Fibroblast of skin of abdomen (primary cell): ENCODE measurements at regions not wholly inside any gene's neighbourhood (a gene's known extent, or its start where the extent isn't known, plus 50 kb on each side); places are given as distances from the start of the nearest gene placed in this dataset.
"Not testable (repeated sequence)": the region's sequence is repeated elsewhere in the genome, so short reads cannot be mapped to it uniquely, and the experiment has no call there.

Experiments used
- DNase-seq: peaks from one replicate; pipeline ENCODE4 v3.0.0-alpha.2; 2013

GRCh38 chr6:16039892-16040627 is 88.8 kb upstream of the MYLIP start:
- DNase-seq: not testable (repeated sequence)

- DNase-seq: no peak
Measured at GRCh38 chr6:16038938-16039337, 89.9 kb upstream of the MYLIP start.

- DNase-seq: no peak
Measured at GRCh38 chr6:16035488-16036080, 93.3 kb upstream of the MYLIP start.

GRCh38 chr6:16033214-16033613 is 95.7 kb upstream of the MYLIP start:
- no peak for DNase-seq

DNA sequence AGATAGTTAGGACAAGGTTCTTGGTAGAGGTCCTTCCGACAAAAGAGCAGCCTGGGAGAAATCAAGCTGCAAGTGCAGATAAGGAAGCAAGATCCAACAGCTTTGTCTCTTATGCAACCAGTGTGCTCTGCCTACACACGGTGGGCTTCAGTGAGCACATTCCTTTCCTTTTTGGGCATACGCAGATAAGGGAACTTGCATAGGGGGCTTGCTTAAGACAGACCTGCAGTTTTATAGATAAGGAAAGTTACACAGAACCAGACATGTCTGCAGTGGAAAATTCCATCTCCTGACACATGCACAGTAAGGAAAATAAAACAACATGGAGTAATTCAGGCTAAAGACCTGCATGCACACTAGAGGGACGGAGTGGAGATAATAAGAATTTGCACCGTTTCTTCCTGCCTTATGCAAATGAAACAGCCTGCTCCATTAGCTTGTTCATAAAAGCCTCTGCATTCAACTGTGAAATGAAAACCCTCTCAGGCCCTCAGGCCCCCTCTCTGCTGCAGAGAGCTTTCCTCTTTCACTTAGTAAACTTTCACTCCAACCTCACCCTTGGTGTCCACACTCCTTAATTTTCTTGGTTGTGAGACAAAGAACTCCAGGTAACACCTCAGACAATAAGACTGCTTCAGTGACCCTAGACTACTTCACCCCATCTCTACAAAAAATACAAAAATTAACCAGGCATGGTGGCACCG is 97.5 kb upstream of the MYLIP start:
- DNase-seq: no peak

- no peak for DNase-seq
Measured at GRCh38 chr6:16028966-16029365, 99.9 kb upstream of the MYLIP start.

DNA sequence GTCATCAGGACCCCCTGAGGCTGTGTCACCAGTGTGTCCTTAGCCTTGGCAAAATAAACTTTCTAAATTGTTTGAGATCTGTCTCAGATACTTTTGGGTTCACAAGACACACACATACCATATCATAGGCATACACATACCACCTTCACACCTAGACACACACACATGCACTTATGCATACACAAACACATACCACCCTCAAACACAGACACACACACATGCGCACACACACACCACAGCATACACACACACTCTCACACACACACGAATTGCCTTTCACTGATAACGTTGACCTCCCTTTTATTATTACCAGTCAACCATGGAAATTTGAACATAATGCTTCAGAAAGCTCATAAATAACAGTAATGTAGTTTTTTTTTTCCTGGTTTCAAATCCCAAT is 108.6 kb upstream of the MYLIP start:
- no peak for DNase-seq

GRCh38 chr6:16019462-16019861 is 109.4 kb upstream of the MYLIP start:
- no peak for DNase-seq

GRCh38 chr6:16018626-16019025 is 110.3 kb upstream of the MYLIP start:
- no peak for DNase-seq

- DNase-seq: not testable (repeated sequence)
Measured at GRCh38 chr6:16014325-16014724, 114.6 kb upstream of the MYLIP start.

DNA sequence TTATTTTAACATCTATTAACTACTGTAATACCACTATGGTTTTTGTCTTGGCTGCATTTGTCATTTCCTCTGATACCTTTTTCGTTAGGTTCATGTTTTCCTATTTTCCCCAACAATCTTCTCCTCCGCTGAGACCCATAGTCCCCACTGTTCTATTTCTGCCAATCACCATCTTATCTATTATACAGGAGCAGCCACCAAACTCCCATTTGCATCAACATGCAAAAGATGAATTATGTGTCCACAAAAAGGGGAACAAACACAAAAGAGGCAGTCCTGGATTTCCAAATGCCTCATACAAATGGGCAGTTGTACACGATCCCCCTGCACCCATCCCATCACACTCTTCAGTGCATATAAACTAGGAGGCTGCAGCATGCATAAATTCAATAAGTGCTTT is 121.7 kb upstream of the MYLIP start:
- no peak for DNase-seq

- DNase-seq: no peak
Measured at GRCh38 chr6:16006681-16007080, 122.2 kb upstream of the MYLIP start.

DNA sequence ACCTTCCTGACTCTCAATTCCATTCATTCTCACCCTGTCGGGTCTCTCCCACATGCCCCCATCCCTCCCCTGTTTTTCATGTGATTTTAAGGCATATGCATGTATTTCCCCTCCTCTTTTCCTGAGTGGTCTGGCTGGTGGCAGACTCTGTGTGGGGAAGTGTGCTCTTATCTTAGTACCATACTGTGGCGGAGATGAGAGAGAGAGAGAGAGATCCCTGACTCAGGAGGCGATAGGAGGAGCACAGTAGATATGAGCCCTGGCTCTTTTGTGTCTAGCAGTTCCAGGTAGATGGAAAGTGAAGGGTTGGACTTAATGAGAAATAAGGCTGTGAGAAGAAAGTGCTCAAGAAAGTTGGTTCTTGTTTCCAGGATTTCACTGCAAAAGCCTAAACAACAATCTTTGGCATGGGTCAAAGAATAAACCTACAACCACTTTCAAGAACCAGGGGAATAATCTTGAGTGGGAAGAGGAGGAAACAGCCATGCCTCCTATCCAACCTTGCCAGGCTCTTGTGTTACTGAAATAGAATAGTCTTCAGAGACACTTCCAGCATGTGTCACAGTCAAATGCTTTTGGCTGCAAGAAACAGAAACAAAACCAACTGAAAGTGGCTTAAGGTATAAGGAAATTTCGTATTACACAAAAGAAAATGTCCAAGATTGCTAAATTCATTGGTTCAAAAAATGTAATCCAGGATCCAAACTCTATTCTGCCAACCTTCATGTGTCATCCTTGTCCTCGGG is 123.8 kb upstream of the MYLIP start:
- no peak for DNase-seq

DNA sequence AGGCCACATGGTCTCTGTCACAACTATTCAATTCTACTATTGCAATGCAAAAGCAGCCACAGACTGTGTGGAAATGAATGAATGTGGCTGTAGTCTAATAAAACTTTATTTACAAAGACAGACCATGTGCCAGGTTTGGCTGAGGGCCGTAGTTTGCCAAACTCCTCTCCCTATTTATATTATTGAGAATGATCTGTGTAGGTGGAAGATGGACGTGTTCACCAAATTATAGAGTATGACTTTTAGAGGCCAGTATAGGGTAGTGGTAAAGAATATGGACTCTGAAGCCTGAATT is 125.7 kb upstream of the MYLIP start:
- DNase-seq: no peak

- DNase-seq: no peak
Measured at GRCh38 chr6:16002332-16003196, 126.3 kb upstream of the MYLIP start.

DNA sequence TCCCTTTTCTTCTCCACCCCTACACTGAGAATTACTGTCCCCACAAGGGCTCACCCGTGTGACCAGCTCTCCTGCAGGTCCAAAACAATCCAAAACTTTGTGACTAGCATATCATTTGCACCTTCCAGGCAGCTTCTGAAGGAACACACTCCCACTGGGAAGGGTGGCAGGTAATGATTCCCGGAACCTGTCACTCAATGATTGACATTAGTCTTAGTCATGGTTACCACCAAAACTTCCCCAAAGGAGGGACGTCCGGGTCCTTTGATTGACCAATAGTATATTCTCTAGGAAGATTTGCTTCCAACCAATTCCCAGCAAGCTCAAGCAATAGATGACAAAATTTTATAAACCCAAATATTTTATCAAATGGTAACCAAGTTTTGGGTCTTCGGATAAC is 127.7 kb upstream of the MYLIP start:
- no peak for DNase-seq

DNA sequence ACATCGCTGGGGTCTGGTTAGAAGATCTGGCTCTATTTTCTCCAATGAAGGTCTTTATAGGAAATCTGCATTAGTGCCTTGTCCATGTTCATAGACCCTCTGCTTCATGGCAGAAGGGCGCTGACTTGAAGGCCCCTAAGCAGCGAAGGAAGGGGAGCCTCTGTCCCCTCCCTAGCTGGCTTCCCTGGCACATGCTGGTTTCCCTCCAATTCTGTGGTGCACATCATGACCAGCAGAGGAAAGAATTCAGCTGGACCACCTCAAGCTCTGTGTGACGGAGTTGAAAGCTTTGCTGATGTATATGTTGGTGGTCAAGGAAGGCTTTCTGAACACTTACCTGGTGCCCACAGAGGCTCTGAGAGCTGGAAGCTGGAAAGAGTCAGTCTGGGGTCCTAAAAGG is 129.7 kb upstream of the MYLIP start:
- DNase-seq: no peak

DNA sequence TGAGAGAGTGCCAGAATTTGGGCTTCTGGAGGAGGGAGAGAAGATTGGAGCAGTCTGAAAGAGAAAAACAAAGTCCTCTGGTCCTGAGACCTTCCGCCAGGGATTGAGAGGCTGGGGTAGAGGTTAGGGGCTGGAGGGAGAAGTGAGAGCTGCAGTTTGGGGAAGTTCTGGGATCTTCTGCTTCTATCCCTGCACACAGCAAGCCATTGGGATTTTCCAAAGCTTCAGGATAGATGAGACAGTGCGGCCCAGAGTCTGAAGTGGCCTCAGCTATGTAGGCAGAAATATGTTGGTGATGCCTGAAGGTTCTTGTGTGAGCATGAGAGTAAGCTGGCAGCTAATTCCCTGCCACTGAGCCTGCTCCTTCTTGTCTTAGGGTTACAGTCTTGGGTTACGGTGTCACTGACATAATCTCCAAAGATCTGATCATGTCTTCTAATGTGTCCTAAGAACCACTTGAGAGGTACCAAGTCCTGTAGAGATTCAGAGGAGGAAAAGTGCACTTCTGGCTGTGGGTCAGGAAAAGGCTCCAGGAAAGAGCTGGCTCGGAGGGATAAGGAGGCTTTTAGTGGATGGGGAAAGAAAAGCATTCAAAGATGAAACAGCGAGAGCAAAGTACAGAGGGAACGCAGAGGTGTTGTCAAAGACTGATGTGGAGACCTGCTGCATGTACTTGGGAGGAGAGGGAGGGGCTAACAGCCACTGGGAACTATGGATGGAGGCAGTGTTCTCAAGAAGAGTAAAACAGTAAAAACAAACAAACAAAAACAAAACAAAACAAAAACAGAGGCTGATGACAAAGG is 131.1 kb upstream of the MYLIP start:
- DNase-seq: no peak

GRCh38 chr6:15996030-15996429 is 132.9 kb upstream of the MYLIP start:
- peak; percentile 8 for DNase-seq

DNA sequence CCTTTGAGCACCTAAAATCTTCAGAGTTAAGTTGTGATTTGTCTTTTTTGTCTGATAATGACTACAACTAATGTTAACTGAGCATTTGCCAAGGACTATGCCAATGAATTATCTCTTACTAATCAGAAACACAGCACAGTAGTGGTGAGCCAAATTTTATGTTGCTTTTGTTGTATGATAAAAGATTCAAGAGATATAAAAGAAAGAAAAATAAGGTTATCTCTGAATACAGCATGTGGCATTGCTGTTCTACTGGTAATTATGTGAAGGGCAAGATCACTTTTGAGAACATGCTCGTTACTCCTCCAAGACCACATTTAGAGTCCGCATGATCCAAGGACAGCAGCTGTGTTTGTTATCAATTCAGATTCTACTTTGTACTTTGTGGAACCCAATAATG is 133.4 kb upstream of the MYLIP start:
- DNase-seq: no peak

DNA sequence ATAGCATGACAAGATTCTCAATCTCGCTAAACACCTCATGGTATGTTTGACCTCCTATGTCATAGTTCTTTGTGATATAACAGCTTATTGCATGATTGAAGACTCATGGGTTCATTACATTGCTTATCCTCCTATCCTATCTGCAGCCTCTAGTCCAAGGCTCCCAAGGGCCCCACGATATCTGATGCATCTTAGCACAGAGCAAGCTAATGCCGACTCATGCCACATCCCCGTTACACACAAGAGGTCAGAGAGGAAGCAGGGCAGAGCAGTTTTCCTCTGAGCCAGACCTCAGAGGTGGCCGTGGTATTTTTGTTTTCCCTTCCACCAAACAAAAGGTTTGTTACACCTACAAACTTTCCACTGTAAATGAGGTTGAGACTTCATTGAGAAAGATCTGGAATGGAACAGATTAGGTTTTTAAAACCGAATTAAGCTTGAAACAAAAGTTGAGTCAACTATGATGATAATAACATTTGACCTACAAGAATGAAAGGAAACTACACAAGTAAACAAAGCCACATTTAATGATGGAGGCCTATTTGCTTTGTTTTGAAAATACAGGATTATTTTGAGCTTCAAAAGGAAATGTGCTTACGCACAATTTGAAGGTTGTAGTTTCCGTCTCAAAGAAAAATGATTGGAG is 133.9 kb upstream of the MYLIP start:
- DNase-seq: no peak
